ENCODE measurements at regions not wholly inside any gene's neighbourhood (a gene's known extent, or its start where the extent isn't known, plus 50 kb on each side); places are given as distances from the start of the nearest gene placed in this dataset.

DNA sequence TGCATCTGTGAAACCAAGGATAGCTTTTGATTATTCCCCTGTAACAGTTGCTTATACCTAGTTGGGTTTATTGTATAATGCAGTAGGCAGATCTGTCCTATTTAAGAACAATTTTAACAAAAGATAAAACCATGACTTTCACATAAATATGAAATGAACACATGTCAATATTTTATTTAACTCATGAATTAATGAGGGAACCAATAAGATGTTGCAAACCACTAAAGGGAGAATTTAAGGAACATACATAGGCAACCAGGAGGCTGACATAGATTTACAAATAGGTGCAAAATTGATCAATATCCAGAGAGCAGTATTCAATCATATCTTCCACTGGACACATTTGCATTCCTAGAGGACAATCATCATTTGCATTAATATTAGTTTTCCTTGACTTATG lies 280.0 kb upstream of the BRINP1 start:
- peaks cover 0 to 1% (median 0%) of the 10 kb centered on the region in 3 donors for H3K4me1 Mint-ChIP-seq
- H3K36me3 Mint-ChIP-seq = peaks cover 2% of the 10 kb centered on the region
- H3K4me3 Mint-ChIP-seq = no peak overlapping the region
- peaks cover 0 to 6% (median 3%) of the 10 kb centered on the region in 3 donors for H3K9me3 Mint-ChIP-seq
- H3K27ac Mint-ChIP-seq = no peak overlapping the region
- peaks cover 7% of the 10 kb centered on the region for H3K27me3 Mint-ChIP-seq

DNA sequence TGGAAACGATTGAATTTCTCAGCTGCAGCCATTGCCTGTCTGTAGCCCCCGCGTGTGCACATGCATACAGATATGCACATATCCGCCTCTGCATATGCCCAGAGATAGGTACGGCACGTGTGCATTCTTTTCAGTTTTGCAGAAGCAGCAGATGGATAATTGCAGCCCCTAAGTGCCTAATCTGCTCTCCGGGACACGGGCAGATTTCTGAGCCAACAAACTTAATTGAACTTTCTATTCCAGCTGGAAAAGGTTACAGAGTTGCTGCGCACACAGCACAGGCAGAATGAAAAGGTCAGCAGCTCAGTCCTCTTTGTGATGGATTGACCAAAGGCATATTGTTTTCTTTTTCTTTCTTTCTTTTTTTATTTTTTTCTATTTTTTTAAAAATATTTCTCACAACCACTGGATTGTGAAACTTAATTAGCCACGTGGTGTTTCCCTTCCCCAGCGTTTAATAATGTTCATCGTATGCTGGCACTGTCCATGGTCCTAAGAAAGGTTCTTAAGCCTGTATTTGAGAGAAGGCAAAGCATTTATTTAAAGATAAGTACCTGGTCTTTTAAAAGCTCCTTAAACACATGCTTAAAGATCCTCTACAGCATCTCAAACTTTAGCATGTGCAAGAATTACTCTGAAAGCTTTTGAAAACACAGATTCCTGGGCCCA lies 270.2 kb upstream of the BRINP1 start:
- Mint-ChIP-seq H3K4me1 (no peaks in the 10 kb centered on the region), H3K4me3 (no peak overlapping the region), H3K27me3 (no peaks in the 10 kb centered on the region), H3K9me3 (peaks cover 0 to 4% (median 0%) of the 10 kb centered on the region in 3 donors), H3K27ac (no peak overlapping the region), H3K36me3 (peaks cover 5% of the 10 kb centered on the region)

DNA sequence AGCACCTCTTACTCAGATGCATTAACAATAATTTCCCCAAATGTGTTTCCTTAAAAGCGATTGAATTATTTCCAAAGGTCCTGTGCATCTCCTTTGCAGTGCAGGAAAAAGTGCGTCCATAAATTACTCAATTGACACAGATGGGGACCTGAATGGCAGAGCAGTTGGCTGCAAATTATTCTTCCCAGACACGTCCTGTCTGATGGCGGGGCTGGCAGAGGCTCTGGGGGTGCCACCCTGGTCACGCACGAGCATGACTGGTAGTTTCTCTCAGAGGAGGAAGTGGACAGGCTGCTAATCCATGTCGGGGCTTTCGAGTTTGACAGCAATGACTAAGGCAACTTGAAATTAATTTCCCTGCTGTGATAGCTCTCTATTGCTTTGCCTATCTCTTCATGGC lies 264.8 kb upstream of the BRINP1 start:
- Mint-ChIP-seq H3K36me3 (peaks cover 2% of the 10 kb centered on the region), H3K9me3 (peaks cover 0 to 2% (median 0%) of the 10 kb centered on the region in 3 donors), H3K4me1 (no peaks in the 10 kb centered on the region), H3K27ac (no peak overlapping the region), H3K27me3 (no peaks in the 10 kb centered on the region), H3K4me3 (no peak overlapping the region)

DNA sequence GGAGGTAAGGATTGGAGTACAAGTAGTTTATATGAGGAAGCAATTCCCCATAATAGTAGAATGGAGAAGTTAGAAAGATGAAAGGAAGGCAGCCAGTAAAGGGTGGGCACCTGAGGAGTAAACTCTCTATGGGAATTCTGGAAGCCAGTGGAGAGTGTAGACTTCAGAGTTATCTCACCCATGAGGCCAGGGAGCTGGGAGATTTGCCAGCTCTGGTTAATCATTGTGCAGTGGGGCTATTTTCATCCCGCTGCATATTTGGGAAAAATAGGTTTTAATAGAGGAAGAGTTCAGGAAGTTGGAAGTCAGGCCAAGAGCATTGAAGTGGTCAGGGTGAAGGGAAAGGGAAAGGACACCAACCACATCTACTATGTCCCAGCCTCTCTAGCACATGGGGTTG lies 242.3 kb upstream of the BRINP1 start:
- H3K4me3 Mint-ChIP-seq = peak overlapping the region in 1 of 4 donors; percentile 22
- H3K27ac Mint-ChIP-seq = no peak overlapping the region
- peaks cover 2% of the 10 kb centered on the region for H3K27me3 Mint-ChIP-seq
- no peaks in the 10 kb centered on the region for H3K36me3 Mint-ChIP-seq
- peaks cover 0 to 5% (median 3%) of the 10 kb centered on the region in 3 donors for H3K9me3 Mint-ChIP-seq
- H3K4me1 Mint-ChIP-seq = no peaks in the 10 kb centered on the region

GRCh38 chr9:119609277-119609971 lies 240.2 kb upstream of the BRINP1 start:
- peaks cover 0 to 9% (median 5%) of the 10 kb centered on the region in 3 donors for H3K9me3 Mint-ChIP-seq
- H3K4me3 Mint-ChIP-seq = no peak overlapping the region
- no peaks in the 10 kb centered on the region for H3K36me3 Mint-ChIP-seq
- H3K4me1 Mint-ChIP-seq = no peaks in the 10 kb centered on the region
- H3K27ac Mint-ChIP-seq = no peak overlapping the region
- peaks cover 2% of the 10 kb centered on the region for H3K27me3 Mint-ChIP-seq

DNA sequence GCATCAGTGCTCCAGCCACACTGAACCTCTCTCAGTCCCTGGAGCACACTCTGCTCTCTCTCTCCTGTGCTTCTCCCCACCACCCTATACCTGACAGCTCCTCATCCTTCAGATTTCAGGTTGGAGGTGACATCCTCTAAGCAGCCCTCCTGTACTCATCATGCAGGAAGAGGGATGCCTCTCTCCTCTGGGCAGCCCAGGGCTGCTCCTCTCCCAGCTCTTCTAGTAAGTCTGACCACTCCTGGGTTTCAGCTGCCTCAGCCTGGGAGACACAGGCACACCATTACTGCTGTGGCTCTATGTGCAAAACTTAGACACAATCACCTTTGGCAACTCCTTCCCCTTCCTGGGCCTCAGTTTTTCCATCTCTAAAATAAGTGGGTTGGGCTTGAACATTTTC lies 232.4 kb upstream of the BRINP1 start:
- Mint-ChIP-seq H3K36me3 (no peaks in the 10 kb centered on the region), H3K27me3 (no peaks in the 10 kb centered on the region), H3K4me1 (no peaks in the 10 kb centered on the region), H3K4me3 (no peak overlapping the region), H3K27ac (peak overlapping the region in 1 of 3 donors; percentile 83), H3K9me3 (peaks cover 0 to 9% (median 0%) of the 10 kb centered on the region in 3 donors)

DNA sequence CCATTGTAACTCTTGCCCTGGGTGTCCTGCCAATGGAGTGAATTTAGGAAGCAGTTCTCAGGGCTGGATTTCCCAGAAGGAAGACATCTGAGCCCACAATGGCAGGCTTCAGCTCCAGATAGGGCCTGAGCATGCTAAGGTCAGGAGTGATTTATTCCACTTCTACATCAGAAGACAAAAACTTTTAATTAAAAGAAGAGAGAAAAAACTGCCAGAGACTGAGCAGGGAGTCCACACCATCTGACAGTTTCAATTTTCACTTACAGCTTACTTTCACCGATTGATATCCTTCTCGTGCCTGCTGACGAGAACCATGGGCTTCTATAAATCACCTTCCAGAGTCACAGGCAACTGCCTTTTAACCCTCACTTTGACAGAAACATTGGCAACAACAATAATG lies 228.3 kb upstream of the BRINP1 start:
- H3K4me3 Mint-ChIP-seq = no peak overlapping the region

GRCh38 chr9:119596703-119597102 lies 227.5 kb upstream of the BRINP1 start:
- no peaks in the 10 kb centered on the region for H3K9me3 Mint-ChIP-seq
- H3K4me3 Mint-ChIP-seq = no peak overlapping the region
- H3K36me3 Mint-ChIP-seq = no peaks in the 10 kb centered on the region
- H3K27ac Mint-ChIP-seq = peak overlapping the region in 1 of 3 donors; percentile 21
- H3K4me1 Mint-ChIP-seq = peaks cover 0 to 2% (median 0%) of the 10 kb centered on the region in 3 donors
- H3K27me3 Mint-ChIP-seq = no peaks in the 10 kb centered on the region

More for the DNA sequence above, 228.3 kb upstream of the BRINP1 start:
- Mint-ChIP-seq H3K27me3 (no peaks in the 10 kb centered on the region), H3K9me3 (peaks cover 0 to 2% (median 0%) of the 10 kb centered on the region in 3 donors), H3K4me1 (peaks cover 0 to 2% (median 0%) of the 10 kb centered on the region in 3 donors), H3K27ac (no peak overlapping the region), H3K36me3 (no peaks in the 10 kb centered on the region)

DNA sequence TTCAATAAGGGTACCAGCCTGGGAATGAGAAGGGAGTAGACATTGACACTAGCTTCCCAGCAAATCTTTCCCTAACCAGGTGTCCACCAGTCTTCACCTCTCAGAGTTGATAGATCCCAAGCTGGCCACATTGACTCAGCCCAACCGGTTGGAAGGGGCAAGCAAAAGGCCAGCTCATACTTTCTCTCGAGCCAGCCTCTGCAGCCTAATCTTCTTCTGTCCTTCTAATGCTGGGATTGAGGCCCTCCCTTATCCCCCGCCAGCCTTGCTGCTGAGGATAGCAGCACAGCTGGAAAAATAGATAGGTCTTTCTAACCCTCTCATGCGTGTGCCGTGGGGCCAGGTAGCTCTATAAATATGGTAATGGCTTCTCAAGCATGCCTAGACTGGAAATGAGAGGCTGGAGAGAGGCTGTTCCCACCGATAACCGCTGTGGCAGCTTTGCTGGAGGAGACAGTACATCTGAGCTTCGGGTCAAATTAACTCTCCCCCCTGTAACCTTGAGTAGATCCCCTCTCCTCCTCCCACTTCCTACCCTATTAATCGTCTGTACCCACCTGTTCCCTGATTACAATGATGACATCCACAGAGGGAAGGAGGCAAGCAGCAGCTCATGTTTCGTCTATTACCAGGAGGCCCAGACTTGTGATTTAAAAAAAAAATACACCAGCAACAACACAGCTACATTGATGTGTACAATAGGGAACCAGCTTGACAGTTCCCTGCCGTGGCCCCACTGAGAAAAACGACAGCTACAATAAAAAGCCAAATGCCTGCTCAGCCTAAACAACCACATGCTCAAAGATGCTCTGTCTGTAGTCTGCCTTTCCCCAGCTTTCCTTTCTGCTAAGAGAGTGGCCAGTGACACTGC lies 219.9 kb upstream of the BRINP1 start:
- Mint-ChIP-seq H3K27ac (no peak overlapping the region), H3K9me3 (peaks cover 0 to 3% (median 0%) of the 10 kb centered on the region in 3 donors), H3K4me3 (no peak overlapping the region), H3K36me3 (no peaks in the 10 kb centered on the region), H3K4me1 (peaks cover 0 to 2% (median 0%) of the 10 kb centered on the region in 3 donors), H3K27me3 (peaks cover 4% of the 10 kb centered on the region)

- no peaks in the 10 kb centered on the region for H3K36me3 Mint-ChIP-seq
- no peaks in the 10 kb centered on the region for H3K27me3 Mint-ChIP-seq
- no peak overlapping the region for H3K4me3 Mint-ChIP-seq
- H3K27ac Mint-ChIP-seq = no peak overlapping the region
- peaks cover 0 to 3% (median 3%) of the 10 kb centered on the region in 3 donors for H3K9me3 Mint-ChIP-seq
- peaks cover 0 to 2% (median 1%) of the 10 kb centered on the region in 3 donors for H3K4me1 Mint-ChIP-seq
Observed at GRCh38 chr9:119577881-119578280, 208.6 kb upstream of the BRINP1 start.

- Mint-ChIP-seq H3K27me3 (peaks cover 20% of the 10 kb centered on the region), H3K4me1 (peaks cover 0 to 4% (median 1%) of the 10 kb centered on the region in 3 donors), H3K9me3 (peaks cover 0 to 2% (median 0%) of the 10 kb centered on the region in 3 donors), H3K36me3 (no peaks in the 10 kb centered on the region), H3K4me3 (no peak overlapping the region), H3K27ac (no peak overlapping the region)
Observed at GRCh38 chr9:119559986-119560385, 190.8 kb upstream of the BRINP1 start.

GRCh38 chr9:119559056-119559455 lies 189.8 kb upstream of the BRINP1 start:
- H3K9me3 Mint-ChIP-seq = peaks cover 0 to 2% (median 0%) of the 10 kb centered on the region in 3 donors
- H3K27me3 Mint-ChIP-seq = peaks cover 20% of the 10 kb centered on the region

GRCh38 chr9:119556129-119556875 lies 187.1 kb upstream of the BRINP1 start:
- no peaks in the 10 kb centered on the region for H3K36me3 Mint-ChIP-seq
- H3K4me3 Mint-ChIP-seq = peak overlapping the region in 1 of 4 donors; percentile 77
- H3K9me3 Mint-ChIP-seq = peaks cover 0 to 4% (median 2%) of the 10 kb centered on the region in 3 donors
- no peak overlapping the region for H3K27ac Mint-ChIP-seq
- H3K27me3 Mint-ChIP-seq = peaks cover 18% of the 10 kb centered on the region
- H3K4me1 Mint-ChIP-seq = peaks cover 0 to 4% (median 1%) of the 10 kb centered on the region in 3 donors

More at GRCh38 chr9:119559056-119559455, 189.8 kb upstream of the BRINP1 start:
- H3K36me3 Mint-ChIP-seq = no peaks in the 10 kb centered on the region
- H3K4me1 Mint-ChIP-seq = peaks cover 0 to 4% (median 1%) of the 10 kb centered on the region in 3 donors
- no peak overlapping the region for H3K4me3 Mint-ChIP-seq
- H3K27ac Mint-ChIP-seq = no peak overlapping the region

GRCh38 chr9:119544492-119544891 lies 175.3 kb upstream of the BRINP1 start:
- Mint-ChIP-seq H3K27me3 (no peaks in the 10 kb centered on the region), H3K36me3 (no peaks in the 10 kb centered on the region), H3K4me3 (no peak overlapping the region), H3K4me1 (no peaks in the 10 kb centered on the region), H3K9me3 (no peaks in the 10 kb centered on the region), H3K27ac (no peak overlapping the region)

Data from IgD-negative memory B cell (primary cell).